ENCODE measurements at regions not wholly inside any gene's neighbourhood (a gene's known extent, or its start where the extent isn't known, plus 50 kb on each side); places are given as distances from the start of the nearest gene placed in this dataset.
A peak's percentile ranks its signal among the peaks of the same experiment; 100 is the strongest.

DNA sequence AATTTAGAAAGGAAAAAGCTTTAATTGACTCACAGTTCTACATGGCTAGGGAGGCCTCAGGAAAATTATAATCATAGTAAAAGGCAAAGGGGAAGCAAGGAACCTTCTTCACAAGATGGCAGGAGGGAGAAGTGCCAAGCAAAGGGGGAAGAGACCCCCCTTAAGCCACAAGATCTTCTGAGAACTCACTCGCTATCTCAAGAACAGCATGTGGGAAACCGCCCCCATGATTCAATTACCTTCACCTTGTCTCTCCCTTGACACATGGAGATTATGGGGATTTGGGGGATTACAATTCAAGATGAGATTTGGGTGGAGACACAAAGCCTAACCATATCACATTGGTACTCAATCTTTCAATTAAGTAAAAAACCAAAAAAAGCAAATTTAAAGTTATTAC is 1778.7 kb upstream of the MIR17HG start (continued):
- no peak for TF ChIP-seq ZNF462 (CRISPR knock-in tag; IDR thresholded peaks at IDR 0.05)
- TF ChIP-seq STAT1 (IDR thresholded peaks at IDR 0.05; ENCODE audit: unreplicated experiment) = no peak
- no peak for TF ChIP-seq NANOG (IDR thresholded peaks at IDR 0.05; ENCODE audit: borderline replicate concordance)
- TF ChIP-seq CREB1 (CRISPR knock-in tag; IDR thresholded peaks at IDR 0.05; ENCODE audit: low read depth) = no peak
- TF ChIP-seq EZH2phosphoT487 (IDR thresholded peaks at IDR 0.05; ENCODE audit: unreplicated experiment) = no peak
- TF ChIP-seq POLR2AphosphoS5 (IDR thresholded peaks at IDR 0.05; ENCODE audit: low read depth) = no peak
- TF ChIP-seq, protein P1, sequence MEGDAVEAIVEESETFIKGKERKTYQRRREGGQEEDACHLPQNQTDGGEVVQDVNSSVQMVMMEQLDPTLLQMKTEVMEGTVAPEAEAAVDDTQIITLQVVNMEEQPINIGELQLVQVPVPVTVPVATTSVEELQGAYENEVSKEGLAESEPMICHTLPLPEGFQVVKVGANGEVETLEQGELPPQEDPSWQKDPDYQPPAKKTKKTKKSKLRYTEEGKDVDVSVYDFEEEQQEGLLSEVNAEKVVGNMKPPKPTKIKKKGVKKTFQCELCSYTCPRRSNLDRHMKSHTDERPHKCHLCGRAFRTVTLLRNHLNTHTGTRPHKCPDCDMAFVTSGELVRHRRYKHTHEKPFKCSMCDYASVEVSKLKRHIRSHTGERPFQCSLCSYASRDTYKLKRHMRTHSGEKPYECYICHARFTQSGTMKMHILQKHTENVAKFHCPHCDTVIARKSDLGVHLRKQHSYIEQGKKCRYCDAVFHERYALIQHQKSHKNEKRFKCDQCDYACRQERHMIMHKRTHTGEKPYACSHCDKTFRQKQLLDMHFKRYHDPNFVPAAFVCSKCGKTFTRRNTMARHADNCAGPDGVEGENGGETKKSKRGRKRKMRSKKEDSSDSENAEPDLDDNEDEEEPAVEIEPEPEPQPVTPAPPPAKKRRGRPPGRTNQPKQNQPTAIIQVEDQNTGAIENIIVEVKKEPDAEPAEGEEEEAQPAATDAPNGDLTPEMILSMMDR (conservative IDR thresholded peaks at IDR 0.05; ENCODE audit: low read depth in 2 of 2) = no peak

DNA sequence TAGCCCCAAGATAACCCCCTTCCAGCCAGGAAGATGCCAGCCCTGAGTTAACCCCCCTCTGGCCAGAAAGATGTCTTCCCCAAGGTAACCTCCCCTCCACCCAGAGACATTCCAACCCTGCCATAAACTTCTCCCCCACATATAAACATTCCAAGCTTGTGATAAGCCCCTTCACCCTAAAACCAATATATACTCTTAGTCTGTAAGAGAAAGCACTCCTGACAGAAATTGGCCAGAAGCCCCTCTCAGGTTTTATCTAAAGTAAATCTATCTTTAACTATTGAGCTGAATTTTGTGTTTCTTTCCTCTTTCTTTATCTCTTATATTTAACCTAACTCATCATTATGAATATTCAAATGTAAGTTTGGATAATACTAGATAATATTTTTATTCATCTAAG is 1775.8 kb upstream of the MIR17HG start:
- Histone ChIP-seq H3K4me1 (ENCODE audit: insufficient read depth) (no peaks in the 10 kb centered on the region), H3K79me2 (replicated peaks; ENCODE audit: insufficient read depth) (no peaks in the 10 kb centered on the region), H3K36me3 (ENCODE audit: insufficient read depth) (no peaks in the 10 kb centered on the region; the same call in 1 of the 2 replicates), H4K20me1 (replicated peaks; ENCODE audit: insufficient read depth) (no peaks in the 10 kb centered on the region), H3F3A (replicated peaks; ENCODE audit: low read depth) (no peaks in the 10 kb centered on the region), H3K9me2 (ENCODE audit: insufficient read depth) (0 out of 2 replicates have a peak, but pooled peaks cover 6% of the 10 kb centered on the region), H3K4me3 (no peak overlapping the region), H3K27me3 (ENCODE audit: insufficient read depth) (no peaks in the 10 kb centered on the region), H3K27ac (ENCODE audit: low read depth) (no peak overlapping the region), H2AFZ (no peak overlapping the region), H3K4me2 (no peak overlapping the region)
- ATAC-seq (no peak), DNase-seq (ENCODE audit: low spot score) (peak; percentile 5)
- peaks cover 32% of the 10 kb centered on the region for H3K36me3 Mint-ChIP-seq (ENCODE audit: low read depth)
- peaks cover 37% of the 10 kb centered on the region for H3K9me3 Mint-ChIP-seq
- no peaks in the 10 kb centered on the region for H3K4me1 Mint-ChIP-seq
- no peak overlapping the region for H3K27ac Mint-ChIP-seq
- no peak overlapping the region for H3K4me3 Mint-ChIP-seq
- H3K27me3 Mint-ChIP-seq (ENCODE audit: insufficient read depth, low read depth, poor library complexity) = no peaks in the 10 kb centered on the region
- no peak for TF ChIP-seq NANOG (IDR thresholded peaks at IDR 0.05; ENCODE audit: borderline replicate concordance)
- no peak for TF ChIP-seq JUNB (IDR thresholded peaks at IDR 0.05; ENCODE audit: unreplicated experiment)
- TF ChIP-seq ZNF331 (CRISPR knock-in tag; IDR thresholded peaks at IDR 0.05; ENCODE audit: low read depth) = no peak
- TF ChIP-seq EZH2 (IDR thresholded peaks at IDR 0.05; ENCODE audit: low read depth, unreplicated experiment) = no peak
- TF ChIP-seq, protein P1 (conservative IDR thresholded peaks at IDR 0.05; ENCODE audit: low read depth in 2 of 2) = no peak
- no peak for TF ChIP-seq ETS1 (IDR thresholded peaks at IDR 0.05)
- no peak for TF ChIP-seq ZNF114 (CRISPR knock-in tag; IDR thresholded peaks at IDR 0.05)
- TF ChIP-seq CREB1 (CRISPR knock-in tag; IDR thresholded peaks at IDR 0.05; ENCODE audit: low read depth) = no peak

All from GM23338 (cell line).